ENCODE measurements at regions not wholly inside any gene's neighbourhood (a gene's known extent, or its start where the extent isn't known, plus 50 kb on each side); places are given as distances from the start of the nearest gene placed in this dataset.

DNA sequence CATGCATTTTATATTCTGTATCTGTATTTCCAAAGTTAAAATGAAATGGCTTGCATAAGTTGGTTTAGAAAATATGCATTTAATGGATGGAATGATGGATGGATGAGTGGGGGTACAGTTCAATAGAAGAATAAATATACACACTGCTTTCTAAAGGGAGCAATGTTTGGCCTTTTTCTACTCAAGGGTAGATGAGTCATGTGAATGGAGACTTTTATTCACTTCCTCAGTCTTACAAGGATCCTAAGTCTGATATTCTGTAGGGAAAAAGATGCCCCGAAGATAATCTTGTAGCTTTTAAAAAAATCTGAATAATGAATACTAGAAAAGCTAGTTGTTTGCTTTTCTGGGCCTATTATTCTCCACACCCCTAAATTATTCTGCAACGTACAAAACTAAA is 2112.1 kb downstream of the MAT2B start:
- H3K27me3 ChIP-seq (ENCODE audit: insufficient read depth, low read length), result no peaks in the 10 kb centered on the region
- no peaks in the 10 kb centered on the region for H3K4me1 ChIP-seq (ENCODE audit: insufficient read depth, low read length)
- no peaks in the 10 kb centered on the region for H3K79me2 ChIP-seq (ENCODE audit: insufficient read depth, low read length)
- no peaks in the 10 kb centered on the region for H3K36me3 ChIP-seq (ENCODE audit: insufficient read depth, low read length)
- TF ChIP-seq, protein P1, sequence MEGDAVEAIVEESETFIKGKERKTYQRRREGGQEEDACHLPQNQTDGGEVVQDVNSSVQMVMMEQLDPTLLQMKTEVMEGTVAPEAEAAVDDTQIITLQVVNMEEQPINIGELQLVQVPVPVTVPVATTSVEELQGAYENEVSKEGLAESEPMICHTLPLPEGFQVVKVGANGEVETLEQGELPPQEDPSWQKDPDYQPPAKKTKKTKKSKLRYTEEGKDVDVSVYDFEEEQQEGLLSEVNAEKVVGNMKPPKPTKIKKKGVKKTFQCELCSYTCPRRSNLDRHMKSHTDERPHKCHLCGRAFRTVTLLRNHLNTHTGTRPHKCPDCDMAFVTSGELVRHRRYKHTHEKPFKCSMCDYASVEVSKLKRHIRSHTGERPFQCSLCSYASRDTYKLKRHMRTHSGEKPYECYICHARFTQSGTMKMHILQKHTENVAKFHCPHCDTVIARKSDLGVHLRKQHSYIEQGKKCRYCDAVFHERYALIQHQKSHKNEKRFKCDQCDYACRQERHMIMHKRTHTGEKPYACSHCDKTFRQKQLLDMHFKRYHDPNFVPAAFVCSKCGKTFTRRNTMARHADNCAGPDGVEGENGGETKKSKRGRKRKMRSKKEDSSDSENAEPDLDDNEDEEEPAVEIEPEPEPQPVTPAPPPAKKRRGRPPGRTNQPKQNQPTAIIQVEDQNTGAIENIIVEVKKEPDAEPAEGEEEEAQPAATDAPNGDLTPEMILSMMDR (IDR thresholded peaks at IDR 0.05; ENCODE audit: extremely low read depth, low read depth, low read length), result no peak
- H3K27ac ChIP-seq (ENCODE audit: low read depth, low read length), result no peak overlapping the region
- H3K4me3 ChIP-seq (ENCODE audit: insufficient read depth, low read length), result no peak overlapping the region
- H4K20me1 ChIP-seq (ENCODE audit: insufficient read depth, low read length), result no peaks in the 10 kb centered on the region
- H3K4me2 ChIP-seq (ENCODE audit: insufficient read depth, low read length), result no peak overlapping the region
- no peaks in the 10 kb centered on the region for H3K9me3 ChIP-seq (ENCODE audit: low read depth, low read length)
- no peak for DNase-seq (ENCODE audit: insufficient read length, low spot score, missing footprints)
- no peak overlapping the region for H2AFZ ChIP-seq (ENCODE audit: low read length)

DNA sequence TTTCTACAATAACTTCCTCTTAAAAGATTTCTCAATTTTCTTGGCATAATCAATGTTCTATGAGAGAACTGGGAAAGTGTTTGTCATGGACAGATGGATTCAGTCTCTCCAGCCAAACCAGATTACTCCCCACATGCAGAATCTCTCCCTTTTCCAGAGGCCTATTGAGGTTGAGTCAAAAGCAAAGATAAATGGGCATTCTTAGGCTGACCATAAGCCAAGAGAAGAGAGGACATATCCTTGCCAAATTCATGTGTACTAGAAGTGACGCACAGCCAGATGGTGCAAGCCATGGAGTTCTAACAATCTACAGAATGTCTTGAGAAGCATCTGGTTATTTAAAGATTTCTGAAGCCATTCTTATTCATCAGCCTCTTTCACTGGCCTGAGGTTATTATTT is 2115.0 kb downstream of the MAT2B start:
- H4K20me1 ChIP-seq (ENCODE audit: insufficient read depth, low read length), result no peaks in the 10 kb centered on the region
- no peaks in the 10 kb centered on the region for H3K27me3 ChIP-seq (ENCODE audit: insufficient read depth, low read length)
- H3K4me3 ChIP-seq (ENCODE audit: insufficient read depth, low read length), result no peak overlapping the region
- H3K4me2 ChIP-seq (ENCODE audit: insufficient read depth, low read length), result no peak overlapping the region
- DNase-seq (ENCODE audit: insufficient read length, low spot score, missing footprints), result no peak
- H2AFZ ChIP-seq (ENCODE audit: low read length), result no peak overlapping the region
- no peaks in the 10 kb centered on the region for H3K9me3 ChIP-seq (ENCODE audit: low read depth, low read length)
- no peak overlapping the region for H3K27ac ChIP-seq (ENCODE audit: low read depth, low read length)
- TF ChIP-seq, protein P1 (IDR thresholded peaks at IDR 0.05; ENCODE audit: extremely low read depth, low read depth, low read length), result no peak
- H3K4me1 ChIP-seq (ENCODE audit: insufficient read depth, low read length), result no peaks in the 10 kb centered on the region
- no peaks in the 10 kb centered on the region for H3K36me3 ChIP-seq (ENCODE audit: insufficient read depth, low read length)
- H3K79me2 ChIP-seq (ENCODE audit: insufficient read depth, low read length), result no peaks in the 10 kb centered on the region

DNA sequence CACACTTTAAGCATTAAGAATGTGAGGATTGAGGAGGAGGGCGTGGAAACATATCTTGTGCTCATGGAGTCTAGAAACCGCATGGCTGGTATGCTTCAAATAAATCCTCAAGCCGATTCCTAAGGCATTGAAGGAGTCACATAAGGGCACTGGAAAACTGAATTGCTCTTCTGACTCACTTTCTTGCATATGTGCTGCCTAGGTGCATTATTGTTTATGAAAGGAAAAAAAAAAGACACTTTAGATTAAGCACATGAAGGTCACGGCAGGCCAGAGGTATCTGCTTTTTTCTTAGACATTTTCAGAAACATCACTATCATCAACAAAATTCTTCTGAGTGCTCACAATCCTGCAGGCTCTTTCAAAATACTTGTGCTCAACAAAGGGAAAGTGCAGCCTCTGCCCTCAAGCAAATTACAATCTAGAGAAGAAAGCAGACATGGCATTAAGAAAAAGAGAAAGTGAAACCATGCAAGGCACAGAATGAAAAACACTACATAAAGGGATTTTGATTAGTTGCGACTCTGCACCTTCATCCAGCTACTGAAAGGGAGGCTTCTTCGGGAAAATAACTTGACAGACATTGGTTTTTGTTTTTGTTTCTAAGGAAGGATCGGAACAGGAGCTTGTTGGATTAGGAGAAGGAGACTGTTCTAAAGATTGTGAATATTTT is 2117.6 kb downstream of the MAT2B start:
- no peaks in the 10 kb centered on the region for H3K36me3 ChIP-seq (ENCODE audit: insufficient read depth, low read length)
- no peaks in the 10 kb centered on the region for H3K9me3 ChIP-seq (ENCODE audit: low read depth, low read length)
- H3K27me3 ChIP-seq (ENCODE audit: insufficient read depth, low read length), result no peaks in the 10 kb centered on the region
- H3K27ac ChIP-seq (ENCODE audit: low read depth, low read length), result no peak overlapping the region
- TF ChIP-seq, protein P1 (IDR thresholded peaks at IDR 0.05; ENCODE audit: extremely low read depth, low read depth, low read length), result no peak
- no peak overlapping the region for H3K4me3 ChIP-seq (ENCODE audit: insufficient read depth, low read length)
- no peaks in the 10 kb centered on the region for H4K20me1 ChIP-seq (ENCODE audit: insufficient read depth, low read length)
- H3K4me2 ChIP-seq (ENCODE audit: insufficient read depth, low read length), result no peak overlapping the region
- DNase-seq (ENCODE audit: insufficient read length, low spot score, missing footprints), result no peak
- no peak overlapping the region for H2AFZ ChIP-seq (ENCODE audit: low read length)
- no peaks in the 10 kb centered on the region for H3K4me1 ChIP-seq (ENCODE audit: insufficient read depth, low read length)
- H3K79me2 ChIP-seq (ENCODE audit: insufficient read depth, low read length), result no peaks in the 10 kb centered on the region

DNA sequence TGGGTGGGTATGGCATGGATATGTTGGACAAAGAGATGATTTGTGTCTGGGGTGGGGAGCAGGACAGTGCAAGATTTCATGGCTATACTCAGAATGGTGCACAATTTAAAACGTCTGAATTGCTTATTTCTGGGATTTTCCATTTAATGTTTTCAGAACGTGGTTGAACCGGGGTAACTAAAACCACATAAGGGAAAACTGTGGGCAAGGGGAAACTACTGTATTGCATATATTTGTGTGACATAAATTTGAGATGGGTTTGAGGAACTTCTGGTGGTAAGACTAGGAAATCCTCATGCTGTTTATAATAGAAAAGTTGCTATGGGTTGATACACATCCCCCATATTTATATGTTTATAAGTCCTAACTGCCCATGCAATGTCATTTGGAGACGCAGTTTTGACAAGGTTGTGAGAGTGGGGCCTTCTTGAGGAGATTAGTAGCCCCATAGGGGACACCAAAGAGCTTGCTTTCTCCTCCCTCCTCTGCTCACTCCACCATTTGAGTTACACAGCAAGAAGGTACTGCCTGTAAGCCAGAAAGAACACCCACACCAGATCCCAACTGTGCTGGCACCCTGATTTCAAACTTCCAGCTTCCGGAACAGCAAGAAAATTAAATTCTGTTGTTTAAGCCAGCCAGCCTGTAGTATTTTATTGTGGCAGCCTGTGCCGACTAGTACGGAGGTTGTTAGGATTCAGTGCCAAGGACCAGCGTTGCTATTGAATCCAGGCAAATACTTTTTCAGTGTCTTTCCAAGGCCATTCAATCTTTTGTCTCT is 2118.9 kb downstream of the MAT2B start:
- TF ChIP-seq, protein P1 (IDR thresholded peaks at IDR 0.05; ENCODE audit: extremely low read depth, low read depth, low read length), result no peak
- no peaks in the 10 kb centered on the region for H4K20me1 ChIP-seq (ENCODE audit: insufficient read depth, low read length)
- no peaks in the 10 kb centered on the region for H3K27me3 ChIP-seq (ENCODE audit: insufficient read depth, low read length)
- H3K36me3 ChIP-seq (ENCODE audit: insufficient read depth, low read length), result no peaks in the 10 kb centered on the region
- H3K9me3 ChIP-seq (ENCODE audit: low read depth, low read length), result no peaks in the 10 kb centered on the region
- H3K4me3 ChIP-seq (ENCODE audit: insufficient read depth, low read length), result no peak overlapping the region
- no peak for DNase-seq (ENCODE audit: insufficient read length, low spot score, missing footprints)
- no peaks in the 10 kb centered on the region for H3K79me2 ChIP-seq (ENCODE audit: insufficient read depth, low read length)
- no peak overlapping the region for H3K4me2 ChIP-seq (ENCODE audit: insufficient read depth, low read length)
- H2AFZ ChIP-seq (ENCODE audit: low read length), result no peak overlapping the region
- no peaks in the 10 kb centered on the region for H3K4me1 ChIP-seq (ENCODE audit: insufficient read depth, low read length)
- no peak overlapping the region for H3K27ac ChIP-seq (ENCODE audit: low read depth, low read length)
